H9 (cell line): ENCODE measurements at regions not wholly inside any gene's neighbourhood (a gene's known extent, or its start where the extent isn't known, plus 50 kb on each side); places are given as distances from the start of the nearest gene placed in this dataset.

Experiments used
- DNase-seq: peaks from one replicate; pipeline ENCODE4 v3.0.0-alpha.2; 2017
- H2AFZ ChIP-seq: one replicate; pipeline ENCODE4 v1.6.1; 2013; ENCODE audit warnings: mild to moderate bottlenecking, low read length, control low read depth, moderate library complexity
- H2AK5ac ChIP-seq: 2 replicates; pipeline ENCODE4 v1.6.1; 2013; ENCODE audit warnings: low read length, control low read depth, mixed read lengths; ENCODE audit not compliant: insufficient read length
- H2BK120ac ChIP-seq: one replicate; pipeline ENCODE4 v1.6.1; 2013; ENCODE audit warnings: low read depth, mild to moderate bottlenecking, low read length, control low read depth, inconsistent platforms; ENCODE audit not compliant: poor library complexity, severe bottlenecking
- H2BK12ac ChIP-seq: 2 replicates; pipeline ENCODE4 v1.6.1; 2013; ENCODE audit warnings: low read length, control low read depth, mixed read lengths, low read depth; ENCODE audit not compliant: insufficient read length
- H2BK15ac ChIP-seq: 2 replicates; pipeline ENCODE4 v1.6.1; 2013; ENCODE audit warnings: low read depth, low read length, control low read depth
- H2BK20ac ChIP-seq: one replicate; pipeline ENCODE4 v1.6.1; 2013; ENCODE audit warnings: low read depth, mild to moderate bottlenecking, low read length, control low read depth, inconsistent platforms; ENCODE audit not compliant: poor library complexity, severe bottlenecking
- H2BK5ac ChIP-seq: 2 replicates; pipeline ENCODE4 v1.6.1; 2013; ENCODE audit warnings: low read length, control low read depth, mixed read lengths; ENCODE audit not compliant: insufficient read length
- H3K14ac ChIP-seq: 2 replicates; pipeline ENCODE4 v1.6.1; 2013; ENCODE audit warnings: low read length, control low read depth; ENCODE audit not compliant: insufficient read depth
- H3K18ac ChIP-seq: 2 replicates; pipeline ENCODE4 v1.6.1; 2013; ENCODE audit warnings: low read depth, mild to moderate bottlenecking, mixed read lengths, low read length, control low read depth; ENCODE audit not compliant: insufficient read length
- H3K23ac ChIP-seq: 2 replicates; pipeline ENCODE4 v1.6.1; 2013; ENCODE audit warnings: low read length, control low read depth, mixed read lengths, low read depth; ENCODE audit not compliant: insufficient read length
- H3K23me2 ChIP-seq: 2 replicates; pipeline ENCODE4 v1.6.1; 2013; ENCODE audit warnings: low read depth, mild to moderate bottlenecking, mixed read lengths, low read length, control low read depth; ENCODE audit not compliant: insufficient read length, poor library complexity, severe bottlenecking
- H3K27ac ChIP-seq: 2 replicates; pipeline ENCODE4 v1.5.1; 2013; ENCODE audit warnings: low read length, control low read depth, mixed read lengths, low read depth; ENCODE audit not compliant: insufficient read length
- H3K27me3 ChIP-seq: 2 replicates; pipeline ENCODE4 v1.6.1; 2013; ENCODE audit warnings: low read length, control low read depth, inconsistent platforms; ENCODE audit not compliant: insufficient read depth
- H3K4ac ChIP-seq: 2 replicates; pipeline ENCODE4 v1.6.1; 2013; ENCODE audit warnings: low read depth, mild to moderate bottlenecking, control low read depth, inconsistent platforms, low read length, moderate library complexity
- H3K4me1 ChIP-seq: 2 replicates; pipeline ENCODE4 v1.6.1; 2013; ENCODE audit warnings: low read length, control low read depth, inconsistent platforms; ENCODE audit not compliant: insufficient read depth
- H3K4me2 ChIP-seq: 2 replicates; pipeline ENCODE4 v1.6.1; 2013; ENCODE audit warnings: low read length, control low read depth, mixed read lengths; ENCODE audit not compliant: insufficient read length, insufficient read depth
- H3K56ac ChIP-seq: 2 replicates; pipeline ENCODE4 v1.6.1; 2013; ENCODE audit warnings: low read depth, mild to moderate bottlenecking, mixed read lengths, low read length, control low read depth; ENCODE audit not compliant: insufficient read length
- H3K79me1 ChIP-seq: 2 replicates; pipeline ENCODE4 v1.6.1; 2013; ENCODE audit warnings: low read depth, mild to moderate bottlenecking, moderate library complexity, low read length, control low read depth, inconsistent platforms; ENCODE audit not compliant: insufficient read depth, poor library complexity, severe bottlenecking
- H3K79me2 ChIP-seq: 2 replicates; pipeline ENCODE4 v1.6.1; 2013; ENCODE audit warnings: low read length, control low read depth, inconsistent platforms; ENCODE audit not compliant: insufficient read depth
- H3K9ac ChIP-seq: 2 replicates; pipeline ENCODE4 v1.6.1; 2013; ENCODE audit warnings: low read length, control low read depth, mixed read lengths; ENCODE audit not compliant: insufficient read length; ENCODE audit errors: extremely low read depth
- H3K9me3 ChIP-seq: one replicate; pipeline ENCODE4 v1.6.1; 2013; ENCODE audit warnings: low read depth, low read length, inconsistent platforms; ENCODE audit not compliant: control insufficient read depth
- H3T11ph ChIP-seq: one replicate; pipeline ENCODE4 v1.6.1; 2013; ENCODE audit warnings: mild to moderate bottlenecking, low read length, control low read depth, inconsistent platforms
- H4K20me1 ChIP-seq: one replicate; pipeline ENCODE4 v1.6.1; 2013; ENCODE audit not compliant: control insufficient read depth, insufficient read length, insufficient read depth
- H4K5ac ChIP-seq: 2 replicates; pipeline ENCODE4 v1.6.1; 2013; ENCODE audit warnings: low read depth, mild to moderate bottlenecking, mixed read lengths, low read length, control low read depth; ENCODE audit not compliant: insufficient read length
- H4K8ac ChIP-seq: replicated peaks from 2 replicates; pipeline ENCODE4 v1.6.1; 2013; ENCODE audit warnings: low read length, control low read depth, mixed read lengths, low read depth; ENCODE audit not compliant: insufficient read length
- H4K91ac ChIP-seq: 2 replicates; pipeline ENCODE4 v1.6.1; 2013; ENCODE audit warnings: low read depth, mild to moderate bottlenecking, moderate library complexity, mixed read lengths, low read length, control low read depth; ENCODE audit not compliant: insufficient read length
- H3K27ac Mint-ChIP-seq, 3 experiments: 2 replicates in 2 of 3; 3 replicates in 1 of 3; pipeline ENCODE4 v1.8.0; 2020 to 2021; ENCODE audit warnings: mixed read lengths in 3 of 3, mild to moderate bottlenecking in 1 of 3, moderate library complexity in 1 of 3
- H3K27me3 Mint-ChIP-seq: 2 replicates; pipeline ENCODE4 v1.8.0; 2021; ENCODE audit warnings: low read depth, mild to moderate bottlenecking, moderate library complexity, mixed read lengths
- H3K36me3 Mint-ChIP-seq, 3 experiments: 2 replicates in 2 of 3; 3 replicates in 1 of 3; pipeline ENCODE4 v1.8.0; 2020 to 2021; ENCODE audit warnings: low read depth in 3 of 3, mixed read lengths in 3 of 3; ENCODE audit not compliant: insufficient read depth in 1 of 3
- H3K4me1 Mint-ChIP-seq, 2 experiments: 2 replicates each; pipeline ENCODE4 v1.8.0; 2020; ENCODE audit warnings: mixed read lengths in 2 of 2
- H3K4me3 Mint-ChIP-seq, 2 experiments: 2 replicates in 1 of 2; 3 replicates in 1 of 2; pipeline ENCODE4 v1.8.0; 2020 to 2021; ENCODE audit warnings: mild to moderate bottlenecking in 2 of 2, mixed read lengths in 2 of 2, moderate library complexity in 1 of 2
- H3K9me3 Mint-ChIP-seq, 2 experiments: 2 replicates in 1 of 2; 3 replicates in 1 of 2; pipeline ENCODE4 v1.8.0; 2020; ENCODE audit warnings: mild to moderate bottlenecking in 2 of 2, mixed read lengths in 2 of 2, moderate library complexity in 1 of 2
- CTCF ChIP-seq: fragments of 200-600 bp; sonication (generic); conservative IDR thresholded peaks from 3 replicates; pipeline ENCODE4 v1.8.0; 2021; ENCODE audit warnings: antibody characterized with exemption, mild to moderate bottlenecking
- WGBS: extraction: QIAGEN DNeasy Blood & Tissue Kit; methylation state at CpG from one replicate; pipeline ENCODE4 v1.1.7; 2013; ENCODE audit warnings: missing lambda C conversion rate, low lambda C conversion rate, mixed read lengths; ENCODE audit not compliant: insufficient read length; ENCODE audit errors: extremely low coverage; 5-methylcytosine and 5-hydroxymethylcytosine counted together

- Histone ChIP-seq H3K27ac (no peak overlapping the region), H2BK5ac (no peak overlapping the region), H2BK12ac (no peak overlapping the region), H2AFZ (no peak overlapping the region), H3K9ac (no peak overlapping the region), H3T11ph (no peak overlapping the region), H3K4me2 (no peak overlapping the region), H3K9me3 (no peaks in the 10 kb centered on the region), H3K79me2 (no peaks in the 10 kb centered on the region), H3K4ac (no peak overlapping the region), H4K5ac (no peak overlapping the region), H2AK5ac (no peak overlapping the region), H2BK120ac (no peak overlapping the region), H2BK20ac (no peak overlapping the region), H2BK15ac (no peak overlapping the region), H3K27me3 (peaks cover 33% of the 10 kb centered on the region), H3K23me2 (peaks cover 13% of the 10 kb centered on the region), H3K18ac (no peak overlapping the region), H4K91ac (no peak overlapping the region), H3K14ac (no peak overlapping the region), H3K79me1 (no peaks in the 10 kb centered on the region), H4K8ac (no peak overlapping the region), H3K23ac (no peak overlapping the region), H4K20me1 (no peaks in the 10 kb centered on the region), H3K56ac (no peak overlapping the region), H3K4me1 (peaks cover 2% of the 10 kb centered on the region; the same call in 1 of the 2 replicates)
- Mint-ChIP-seq H3K9me3 (no peaks in the 10 kb centered on the region; a peak in 2 of 5 replicates), H3K4me3 (no peak overlapping the region), H3K27ac (no peak overlapping the region), H3K4me1 (peaks cover 31 to 40% of the 10 kb centered on the region in 2 experiments), H3K36me3 (no peaks in the 10 kb centered on the region), H3K27me3 (peaks cover 94% of the 10 kb centered on the region)
- WGBS = no CpG with 5 or more reads among the region's 7 CpGs
- TF ChIP-seq CTCF = no peak
- no peak for DNase-seq
Observed at GRCh38 chr16:86291491-86291890, 218.8 kb upstream of the FOXF1 start.
